IMR-90 (cell line): ENCODE measurements at regions not wholly inside any gene's neighbourhood (a gene's known extent, or its start where the extent isn't known, plus 50 kb on each side); places are given as distances from the start of the nearest gene placed in this dataset.

ENCODE experiments used
- ATAC-seq: fragments of 200-7000 bp; cut with Tn5 transposase; 2 replicates; pipeline ENCODE4 v1.9.1; 2020; ENCODE audit warnings: low read depth, mild to moderate bottlenecking, moderate library complexity
- BruUV-seq: library from RNA; stranded (reverse); fragments of 400-500 nt; replicated peaks from 2 replicates; lab custom pipeline; 2021; lab: Mats Ljungman, UMichigan
- CTCF ChIA-PET: fragments of 300-600 bp; formaldehyde crosslinking; extraction: SDS; loops from one replicate; lab custom pipeline; 2021; ENCODE audit warnings: antibody characterized with exemption; lab: Yijun Ruan, JAX
- POLR2A ChIA-PET: fragments of 300-600 bp; sonication (Branson Sonifier 250); formaldehyde crosslinking; loops from one replicate; lab custom pipeline; 2022; ENCODE audit warnings: antibody characterized with exemption; ENCODE audit not compliant: unreplicated experiment; lab: Charles Lee
- DNase-seq: peaks from one replicate; pipeline ENCODE4 v3.0.0; 2013
- H2AFZ ChIP-seq: replicated peaks from 2 replicates; pipeline ENCODE3; 2013; ENCODE audit warnings: low read length, mild to moderate bottlenecking; ENCODE audit not compliant: poor library complexity
- H2AK5ac ChIP-seq: 2 replicates; pipeline ENCODE4 v1.6.1; 2013; ENCODE audit warnings: low read depth, low read length, inconsistent platforms
- H2AK9ac ChIP-seq: replicated peaks from 2 replicates; pipeline ENCODE3; 2013; ENCODE audit warnings: mild to moderate bottlenecking, low read depth, low read length, moderate library complexity; ENCODE audit not compliant: poor library complexity
- H2BK120ac ChIP-seq: 2 replicates; pipeline ENCODE4 v1.6.1; 2013; ENCODE audit warnings: low read depth, low read length, inconsistent platforms
- H2BK15ac ChIP-seq: 3 replicates; pipeline ENCODE4 v1.6.1; 2013; ENCODE audit warnings: low read depth, low read length, inconsistent platforms
- H2BK20ac ChIP-seq: 2 replicates; pipeline ENCODE4 v1.6.1; 2013; ENCODE audit warnings: low read depth, mild to moderate bottlenecking, inconsistent platforms, low read length, moderate library complexity
- H2BK5ac ChIP-seq: 2 replicates; pipeline ENCODE4 v1.6.1; 2013; ENCODE audit warnings: mild to moderate bottlenecking, low read depth, low read length, inconsistent platforms; ENCODE audit not compliant: poor library complexity, severe bottlenecking
- H3K14ac ChIP-seq: replicated peaks from 2 replicates; pipeline ENCODE4 v1.6.1; 2013; ENCODE audit warnings: low read depth, low read length, inconsistent platforms
- H3K18ac ChIP-seq: 2 replicates; pipeline ENCODE4 v1.6.1; 2013; ENCODE audit warnings: low read depth, low read length, control low read depth
- H3K23ac ChIP-seq: 2 replicates; pipeline ENCODE4 v1.6.1; 2013; ENCODE audit warnings: low read depth, low read length, inconsistent platforms
- H3K27ac ChIP-seq: 2 replicates; pipeline ENCODE4 v1.5.1; 2013; ENCODE audit warnings: mild to moderate bottlenecking, control low read depth, low read length; ENCODE audit not compliant: insufficient read depth
- H3K27me3 ChIP-seq: 2 replicates; pipeline ENCODE4 v1.6.1; 2013; ENCODE audit warnings: low read length; ENCODE audit not compliant: control insufficient read depth, insufficient read depth
- H3K36me3 ChIP-seq: 2 replicates; pipeline ENCODE4 v1.6.1; 2013; ENCODE audit warnings: low read length, mixed read lengths; ENCODE audit not compliant: control insufficient read depth, insufficient read depth
- H3K4ac ChIP-seq: 2 replicates; pipeline ENCODE4 v1.6.1; 2013; ENCODE audit warnings: low read depth, low read length, inconsistent platforms
- H3K4me1 ChIP-seq: 2 replicates; pipeline ENCODE4 v1.6.1; 2013; ENCODE audit warnings: low read length, mixed read lengths; ENCODE audit not compliant: control insufficient read depth, insufficient read depth
- H3K4me2 ChIP-seq: 2 replicates; pipeline ENCODE4 v1.6.1; 2013; ENCODE audit warnings: low read depth, mild to moderate bottlenecking, control low read depth, low read length, moderate library complexity
- H3K4me3 ChIP-seq: 2 replicates; pipeline ENCODE4 v1.5.1; 2013; ENCODE audit warnings: low read depth, mild to moderate bottlenecking, control low read depth, low read length, moderate library complexity; ENCODE audit not compliant: insufficient read depth
- H3K56ac ChIP-seq: 2 replicates; pipeline ENCODE4 v1.6.1; 2013; ENCODE audit warnings: low read length, inconsistent platforms; ENCODE audit not compliant: insufficient read depth; ENCODE audit errors: extremely low read depth
- H3K79me1 ChIP-seq, 2 experiments: 2 replicates each; pipeline ENCODE4 v1.6.1; 2013; ENCODE audit warnings: low read length in 2 of 2, inconsistent platforms in 1 of 2, low read depth in 1 of 2
- H3K9ac ChIP-seq: 2 replicates; pipeline ENCODE4 v1.6.1; 2013; ENCODE audit warnings: low read depth, low read length, control low read depth
- H3K9me1 ChIP-seq: 2 replicates; pipeline ENCODE4 v1.6.1; 2013; ENCODE audit warnings: low read length, inconsistent platforms; ENCODE audit not compliant: insufficient read depth
- H3K9me3 ChIP-seq: 2 replicates; pipeline ENCODE4 v1.6.1; 2013; ENCODE audit warnings: low read length; ENCODE audit not compliant: control insufficient read depth, insufficient read depth
- H4K20me1 ChIP-seq: 2 replicates; pipeline ENCODE4 v1.6.1; 2013; ENCODE audit warnings: low read length, inconsistent platforms; ENCODE audit not compliant: insufficient read depth
- H4K5ac ChIP-seq: 2 replicates; pipeline ENCODE4 v1.6.1; 2013; ENCODE audit warnings: mild to moderate bottlenecking, low read depth, low read length, control low read depth
- H4K8ac ChIP-seq, 2 experiments: 2 replicates each; pipeline ENCODE4 v1.6.1; 2013; ENCODE audit warnings: low read depth in 2 of 2, low read length in 2 of 2, control low read depth in 1 of 2, inconsistent platforms in 1 of 2
- H4K91ac ChIP-seq: 2 replicates; pipeline ENCODE4 v1.6.1; 2013; ENCODE audit warnings: low read depth, low read length, inconsistent platforms; ENCODE audit not compliant: insufficient read depth
- BHLHE40 ChIP-seq: fragments of 150-350 bp; IDR thresholded peaks from 2 replicates; pipeline ENCODE4 v1.6.1; 2016; ENCODE audit warnings: mild to moderate bottlenecking, low read depth, low read length
- FOS ChIP-seq: fragments of 150-350 bp; IDR thresholded peaks from 2 replicates; pipeline ENCODE4 v1.6.1; 2016; ENCODE audit warnings: low read depth, low read length
- MAZ ChIP-seq: IDR thresholded peaks from 2 replicates; pipeline ENCODE4 v1.6.1; 2012; ENCODE audit warnings: low read depth, mild to moderate bottlenecking, low read length, improper control_type of control experiment, moderate library complexity, borderline replicate concordance
- MXI1 ChIP-seq: IDR thresholded peaks from 2 replicates; pipeline ENCODE4 v1.6.1; 2012; ENCODE audit warnings: low read depth, mild to moderate bottlenecking, low read length, moderate library complexity, borderline replicate concordance
- NFE2L2 ChIP-seq: fragments of 150-350 bp; IDR thresholded peaks from 2 replicates; pipeline ENCODE4 v1.6.1; 2016; ENCODE audit warnings: low read depth, mild to moderate bottlenecking, low read length
- POLR2A ChIP-seq: IDR thresholded peaks from 2 replicates; pipeline ENCODE4 v1.6.1; 2012; ENCODE audit warnings: mild to moderate bottlenecking, low read depth, low read length
- RAD21 ChIP-seq: IDR thresholded peaks from 2 replicates; pipeline ENCODE4 v1.6.1; 2012; ENCODE audit warnings: low read length, improper control_type of control experiment
- RCOR1 ChIP-seq: IDR thresholded peaks from 2 replicates; pipeline ENCODE4 v1.6.1; 2012; ENCODE audit warnings: mild to moderate bottlenecking, low read length, improper control_type of control experiment; ENCODE audit not compliant: insufficient replicate concordance
- RFX5 ChIP-seq: IDR thresholded peaks from 2 replicates; pipeline ENCODE4 v1.8.0; 2012; ENCODE audit warnings: low read depth, mild to moderate bottlenecking, low read length, moderate library complexity
- SMC3 ChIP-seq: fragments of 150-350 bp; IDR thresholded peaks from 2 replicates; pipeline ENCODE4 v1.6.1; 2016; ENCODE audit warnings: low read depth, mild to moderate bottlenecking, antibody characterized with exemption, low read length, moderate library complexity
- WGBS, 2 experiments: methylation state at CpG; one replicate each; pipeline versions ENCODE4 v1.1.5 to v1.1.7; 2013; ENCODE audit warnings: missing lambda C conversion rate in 2 of 2; ENCODE audit not compliant: insufficient read length in 1 of 2; ENCODE audit errors: extremely low coverage in 2 of 2; 5-methylcytosine and 5-hydroxymethylcytosine counted together
- dilution Hi-C: fragments of 300-500 bp; cut with HindIII; formaldehyde crosslinking; loops from one replicate; pipeline ENCODE4 v1.14.3; 2018; ENCODE audit warnings: low sequenced_read_pairs; ENCODE audit not compliant: unreplicated experiment
- in situ Hi-C: fragments of 300-500 bp; cut with MboI; formaldehyde crosslinking; loops from 3 replicates; pipeline ENCODE4 v1.14.3; 2019; ENCODE audit warnings: low sequenced_read_pairs, inconsistent platforms, mixed read lengths
- intact Hi-C: fragments of 100-400 bp; cut with micrococcal nuclease; formaldehyde crosslinking; loops from 2 replicates; pipeline ENCODE4 v1.10.0; 2022
- TF ChIP-seq, protein P1 (sequence below): conservative IDR thresholded peaks from 2 replicates; pipeline ENCODE4 v1.5.1; 2012; ENCODE audit warnings: mild to moderate bottlenecking, low read depth, low read length, improper control_type of control experiment

DNA sequence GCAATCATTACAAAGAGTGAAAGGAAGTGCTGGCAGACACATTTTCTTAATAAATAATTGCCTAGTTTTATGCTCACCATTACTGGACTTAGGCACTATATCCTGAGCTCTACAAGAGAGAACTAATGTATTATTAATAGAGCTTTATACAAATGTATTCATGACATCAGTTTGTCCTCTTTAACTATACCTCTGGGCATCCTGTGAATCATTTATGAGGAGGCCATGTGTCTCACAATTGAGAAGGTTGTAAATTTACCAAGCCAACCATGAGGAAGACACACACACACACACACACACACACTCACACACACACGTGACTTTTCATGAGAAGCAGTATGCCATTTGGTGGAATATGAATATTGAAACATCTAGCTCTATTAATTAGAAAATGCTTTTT is 728.2 kb downstream of the ARAP2 start:
- no TSS peak for BruUV-seq
- WGBS, 2 experiments: no CpG with 5 or more reads among the region's 1 CpG
- Histone ChIP-seq H3K4ac (no peak overlapping the region), H3K56ac (no peak overlapping the region), H3K9me1 (no peaks in the 10 kb centered on the region), H3K27ac (no peak overlapping the region), H3K18ac (no peak overlapping the region), H3K14ac (no peak overlapping the region), H2BK20ac (no peak overlapping the region), H2AK9ac (no peak overlapping the region), H3K4me1 (no peaks in the 10 kb centered on the region), H3K27me3 (no peaks in the 10 kb centered on the region), H3K9ac (no peak overlapping the region), H2AFZ (no peak overlapping the region), H2BK5ac (no peak overlapping the region), H2AK5ac (no peak overlapping the region), H3K4me2 (no peak overlapping the region), H3K9me3 (peaks cover 2% of the 10 kb centered on the region; the same call in 1 of the 2 replicates), H3K4me3 (no peak overlapping the region), H4K8ac (no peak overlapping the region), H4K20me1 (no peaks in the 10 kb centered on the region), H3K79me1 (no peaks in the 10 kb centered on the region), H3K36me3 (no peaks in the 10 kb centered on the region), H2BK15ac (no peak overlapping the region), H2BK120ac (no peak overlapping the region), H4K5ac (no peak overlapping the region), H3K23ac (no peak overlapping the region), H4K91ac (no peak overlapping the region)
- dilution Hi-C loops: no loop called here
- TF ChIP-seq, protein P1, sequence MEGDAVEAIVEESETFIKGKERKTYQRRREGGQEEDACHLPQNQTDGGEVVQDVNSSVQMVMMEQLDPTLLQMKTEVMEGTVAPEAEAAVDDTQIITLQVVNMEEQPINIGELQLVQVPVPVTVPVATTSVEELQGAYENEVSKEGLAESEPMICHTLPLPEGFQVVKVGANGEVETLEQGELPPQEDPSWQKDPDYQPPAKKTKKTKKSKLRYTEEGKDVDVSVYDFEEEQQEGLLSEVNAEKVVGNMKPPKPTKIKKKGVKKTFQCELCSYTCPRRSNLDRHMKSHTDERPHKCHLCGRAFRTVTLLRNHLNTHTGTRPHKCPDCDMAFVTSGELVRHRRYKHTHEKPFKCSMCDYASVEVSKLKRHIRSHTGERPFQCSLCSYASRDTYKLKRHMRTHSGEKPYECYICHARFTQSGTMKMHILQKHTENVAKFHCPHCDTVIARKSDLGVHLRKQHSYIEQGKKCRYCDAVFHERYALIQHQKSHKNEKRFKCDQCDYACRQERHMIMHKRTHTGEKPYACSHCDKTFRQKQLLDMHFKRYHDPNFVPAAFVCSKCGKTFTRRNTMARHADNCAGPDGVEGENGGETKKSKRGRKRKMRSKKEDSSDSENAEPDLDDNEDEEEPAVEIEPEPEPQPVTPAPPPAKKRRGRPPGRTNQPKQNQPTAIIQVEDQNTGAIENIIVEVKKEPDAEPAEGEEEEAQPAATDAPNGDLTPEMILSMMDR: no peak
- TF ChIP-seq MXI1: no peak
- no peak for TF ChIP-seq RAD21
- no peak for TF ChIP-seq POLR2A
- TF ChIP-seq NFE2L2: no peak
- TF ChIP-seq MAZ: no peak
- no peak for TF ChIP-seq RCOR1
- TF ChIP-seq RFX5: no peak
- no peak for TF ChIP-seq BHLHE40
- no peak for TF ChIP-seq FOS
- no peak for TF ChIP-seq SMC3
- intact Hi-C loops: no loop called here
- POLR2A ChIA-PET: no interaction called here
- CTCF ChIA-PET: no interaction called here
- ATAC-seq (no peak), DNase-seq (no peak)
- in situ Hi-C loops: no loop called here
